GM15510 (cell line): ENCODE measurements at regions not wholly inside any gene's neighbourhood (a gene's known extent, or its start where the extent isn't known, plus 50 kb on each side); places are given as distances from the start of the nearest gene placed in this dataset.

Experiments
- POLR2A ChIP-seq: IDR thresholded peaks from 3 replicates; pipeline ENCODE4 v1.6.1; 2011; ENCODE audit warnings: borderline replicate concordance; ENCODE audit not compliant: insufficient read length; ENCODE audit errors: extremely low read depth

GRCh38 chr19:28521614-28522544 lies 691.1 kb downstream of the UQCRFS1 start:
- no peak for TF ChIP-seq POLR2A

- no peak for TF ChIP-seq POLR2A
Observed at GRCh38 chr19:28520998-28521568, 691.9 kb downstream of the UQCRFS1 start.

GRCh38 chr19:28519952-28520861 lies 692.7 kb downstream of the UQCRFS1 start:
- no peak for TF ChIP-seq POLR2A

DNA sequence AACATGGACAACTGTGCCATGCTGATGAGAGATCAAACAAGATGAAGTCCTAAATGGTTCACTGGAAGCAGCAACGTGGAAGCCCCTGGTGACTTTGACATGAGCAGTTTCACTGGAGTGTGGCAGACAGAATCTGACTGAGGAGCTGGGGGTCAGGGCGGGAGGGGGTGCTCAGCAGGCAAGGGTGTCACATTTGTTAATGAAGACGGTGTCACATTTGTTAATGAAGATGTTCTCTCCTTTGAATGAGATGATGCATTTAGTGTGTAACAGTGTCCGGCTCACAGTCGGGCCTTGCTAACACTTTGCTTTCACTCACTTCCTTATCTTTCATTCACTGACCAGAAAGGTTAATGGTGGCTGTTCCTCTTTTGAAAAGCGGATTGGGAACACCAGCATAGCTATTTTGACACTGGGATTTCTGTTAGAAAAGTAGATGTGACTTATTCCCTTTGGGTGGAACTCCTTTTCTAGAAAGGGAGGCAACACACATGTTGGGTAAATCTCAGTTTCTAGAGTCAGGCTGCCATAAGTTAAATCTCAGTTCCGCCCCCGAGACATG lies 693.7 kb downstream of the UQCRFS1 start:
- TF ChIP-seq POLR2A = no peak

GRCh38 chr19:28516415-28516872 lies 696.5 kb downstream of the UQCRFS1 start:
- TF ChIP-seq POLR2A = no peak

DNA sequence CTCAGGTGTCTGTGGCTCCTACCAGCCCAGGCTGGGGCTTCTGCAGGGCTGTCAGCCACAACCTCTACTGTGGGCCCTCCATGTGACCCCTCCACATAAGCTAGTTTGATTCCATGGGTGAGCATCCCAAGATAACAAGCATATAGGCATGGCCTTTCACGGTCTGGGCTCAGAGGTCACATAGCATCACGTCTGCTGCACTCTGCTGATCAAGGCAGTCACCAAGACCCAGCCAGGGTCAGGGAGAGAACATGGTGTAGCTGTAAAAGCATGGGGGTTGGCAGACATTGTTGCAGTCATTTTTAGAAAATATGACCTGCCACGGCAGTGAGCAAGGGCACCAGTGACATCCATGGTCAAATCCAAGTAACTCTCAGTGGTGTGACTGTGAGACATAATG lies 698.8 kb downstream of the UQCRFS1 start:
- no peak for TF ChIP-seq POLR2A

DNA sequence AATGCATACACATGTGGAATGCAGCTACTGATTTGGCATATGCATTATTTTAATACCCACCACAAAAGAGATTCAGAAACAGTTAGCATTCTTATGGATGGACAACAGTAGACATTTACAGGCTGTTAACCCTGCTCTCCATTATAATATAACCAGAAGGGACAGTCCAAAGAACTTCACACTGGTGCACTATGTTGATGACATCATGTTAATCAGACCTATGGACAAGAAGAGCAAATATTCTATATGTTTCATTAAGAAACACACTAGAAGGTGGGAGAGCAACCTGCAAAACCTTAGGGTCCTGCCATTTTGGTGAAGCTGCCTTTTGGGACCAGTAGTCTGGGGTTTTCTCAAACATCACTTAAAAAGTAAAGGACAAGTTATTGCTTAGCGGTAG lies 701.3 kb downstream of the UQCRFS1 start:
- no peak for TF ChIP-seq POLR2A

- TF ChIP-seq POLR2A = no peak
Observed at GRCh38 chr19:28509079-28509895, 703.7 kb downstream of the UQCRFS1 start.

DNA sequence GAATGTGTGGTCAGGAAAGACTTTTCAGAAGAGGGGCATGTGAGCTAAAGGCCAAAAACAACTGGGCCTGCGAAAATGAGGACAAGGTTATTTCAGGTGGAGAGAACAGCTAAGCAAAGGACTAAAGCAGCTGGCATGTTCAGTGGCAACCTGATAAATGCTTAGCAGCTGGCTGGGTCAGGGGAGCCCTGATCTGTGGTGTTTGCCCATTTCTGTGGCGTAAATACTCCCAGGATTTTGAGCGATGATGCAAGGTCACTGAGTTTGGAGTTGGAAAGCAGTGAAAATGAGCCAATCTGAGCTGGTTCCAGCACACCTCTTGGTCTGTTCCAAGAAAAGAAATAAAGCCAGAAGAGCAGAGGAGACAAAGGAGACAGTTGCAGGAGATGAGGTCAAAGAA lies 704.3 kb downstream of the UQCRFS1 start:
- TF ChIP-seq POLR2A = no peak

DNA sequence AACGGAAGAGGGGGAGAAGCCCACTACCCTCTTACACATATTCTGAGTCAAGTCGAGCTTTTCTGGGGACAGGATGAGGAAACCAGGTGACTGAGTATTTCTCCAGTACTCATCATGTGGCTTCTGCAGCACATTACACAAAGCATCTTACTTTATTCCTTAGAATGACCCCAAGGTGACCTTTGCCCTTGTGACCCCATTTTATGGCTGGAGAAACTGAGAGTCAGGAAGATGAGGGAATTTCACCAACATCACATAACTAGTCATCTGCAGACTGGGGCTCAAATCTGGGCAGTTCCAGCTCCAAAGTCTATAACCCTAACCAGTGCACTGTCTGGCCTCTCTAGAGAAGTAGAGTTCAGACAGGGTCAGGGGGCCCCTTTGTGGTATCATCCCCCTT lies 707.0 kb downstream of the UQCRFS1 start:
- TF ChIP-seq POLR2A = no peak

DNA sequence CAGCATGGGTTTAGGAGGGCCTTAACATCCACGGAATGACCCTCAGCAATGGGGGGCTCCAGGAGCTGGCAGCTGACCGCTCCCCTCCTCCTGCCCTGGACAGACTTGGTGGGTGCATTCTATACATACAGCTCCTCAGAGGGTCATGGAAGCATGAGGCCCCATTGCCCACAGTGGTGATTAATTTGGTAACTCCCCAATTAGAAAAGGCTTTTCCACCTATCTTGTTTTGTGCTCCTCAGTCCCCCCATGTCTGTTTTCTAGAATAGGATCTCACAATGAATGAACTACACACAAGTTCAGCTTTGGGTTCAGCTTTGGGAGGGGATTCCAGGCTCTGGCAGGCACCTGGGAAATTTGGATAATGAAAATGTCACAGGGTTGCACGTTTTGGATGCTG lies 707.8 kb downstream of the UQCRFS1 start:
- TF ChIP-seq POLR2A = no peak

DNA sequence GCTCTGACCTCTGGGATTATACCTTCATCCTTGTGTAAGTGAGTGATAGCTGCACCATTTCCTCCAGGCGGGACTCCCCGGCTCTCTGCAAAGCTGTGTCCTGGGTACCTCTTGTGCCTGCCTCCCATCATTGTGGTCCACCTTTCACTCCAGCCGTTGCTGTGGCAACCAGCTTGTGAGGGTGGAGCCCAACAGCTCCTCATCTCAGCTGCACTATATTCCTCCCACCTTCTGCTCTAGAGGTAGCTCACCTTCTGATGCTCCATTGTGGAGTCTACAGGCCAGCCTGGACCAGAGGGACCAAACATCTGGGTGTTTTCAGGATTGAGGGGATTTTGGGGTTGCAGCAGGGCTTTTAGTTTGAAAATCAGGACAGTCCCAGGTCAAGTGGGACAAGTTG lies 708.2 kb downstream of the UQCRFS1 start:
- TF ChIP-seq POLR2A = no peak

DNA sequence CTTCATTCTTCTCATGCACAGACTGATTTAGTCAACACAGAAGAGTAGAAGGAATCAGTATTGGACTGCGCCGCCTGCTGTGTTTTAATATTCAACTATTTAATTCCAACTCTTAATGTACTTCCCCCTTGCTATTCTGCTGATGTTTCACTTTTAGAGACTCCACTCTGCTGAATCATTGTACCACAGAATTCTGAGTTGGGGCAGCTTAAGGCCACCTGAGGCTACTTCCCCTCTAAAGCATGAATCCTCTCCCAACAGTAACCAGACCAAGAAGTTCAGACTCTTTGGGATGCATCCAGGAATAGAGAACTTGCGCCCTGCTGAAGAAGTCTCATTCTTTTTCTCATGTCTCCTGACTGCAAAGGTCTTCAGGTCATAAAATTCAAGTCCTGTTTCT lies 708.8 kb downstream of the UQCRFS1 start:
- TF ChIP-seq POLR2A = no peak
